GM12878 (cell line): ENCODE measurements at regions not wholly inside any gene's neighbourhood (a gene's known extent, or its start where the extent isn't known, plus 50 kb on each side); places are given as distances from the start of the nearest gene placed in this dataset.

Source experiments
- BHLHE40 ChIP-seq, 2 experiments: fragments of 450-650 bp in 1 of 2; IDR thresholded peaks; 2 replicates each; pipeline ENCODE4 v1.6.1; 2011 to 2017; ENCODE audit warnings: low read depth in 2 of 2, borderline replicate concordance in 1 of 2, improper control_type of control experiment in 1 of 2, low read length in 1 of 2, mild to moderate bottlenecking in 1 of 2
- KLF5 ChIP-seq: fragments of 450-650 bp; IDR thresholded peaks from 2 replicates; pipeline ENCODE4 v1.6.1; 2014; ENCODE audit warnings: mild to moderate bottlenecking; ENCODE audit not compliant: partially characterized antibody
- MEF2A ChIP-seq: IDR thresholded peaks from 2 replicates; pipeline ENCODE4 v1.6.1; 2011; ENCODE audit warnings: low read depth, mild to moderate bottlenecking, low read length, moderate library complexity; ENCODE audit not compliant: insufficient read depth
- MEF2B ChIP-seq: fragments of 450-650 bp; IDR thresholded peaks from 2 replicates; pipeline ENCODE4 v1.6.1; 2018; ENCODE audit warnings: mild to moderate bottlenecking, moderate library complexity; ENCODE audit not compliant: partially characterized antibody, poor library complexity, severe bottlenecking
- MXI1 ChIP-seq: fragments of 150-350 bp; IDR thresholded peaks from 2 replicates; pipeline ENCODE4 v1.6.1; 2011; ENCODE audit warnings: low read depth, mild to moderate bottlenecking, inconsistent platforms, low read length, improper control_type of control experiment
- NFIC ChIP-seq: IDR thresholded peaks from 2 replicates; pipeline ENCODE4 v1.6.1; 2012; ENCODE audit warnings: low read depth, mild to moderate bottlenecking, inconsistent platforms, low read length, moderate library complexity
- NR2C2 ChIP-seq: IDR thresholded peaks from 2 replicates; pipeline ENCODE4 v1.6.1; 2011; ENCODE audit warnings: borderline replicate concordance, low read depth; ENCODE audit not compliant: control insufficient read depth, insufficient read length
- NR2F1 ChIP-seq: fragments of 450-650 bp; conservative IDR thresholded peaks from 2 replicates; pipeline ENCODE4 v1.6.1; 2017; ENCODE audit warnings: mild to moderate bottlenecking
- PAX8 ChIP-seq: fragments of 450-650 bp; IDR thresholded peaks from 2 replicates; pipeline ENCODE4 v1.6.1; 2017; ENCODE audit warnings: mild to moderate bottlenecking, moderate library complexity
- SMC3 ChIP-seq: IDR thresholded peaks from 2 replicates; pipeline ENCODE4 v1.6.1; 2011; ENCODE audit warnings: low read length, improper control_type of control experiment, borderline replicate concordance
- SPI1 ChIP-seq: IDR thresholded peaks from 2 replicates; pipeline ENCODE4 v1.6.1; 2011; ENCODE audit warnings: low read depth, mild to moderate bottlenecking, low read length, moderate library complexity, borderline replicate concordance; ENCODE audit not compliant: insufficient read depth
- SREBF2 ChIP-seq: IDR thresholded peaks from 2 replicates; pipeline ENCODE4 v1.6.1; 2012; ENCODE audit warnings: mild to moderate bottlenecking, low read length
- SRF ChIP-seq, 2 experiments: IDR thresholded peaks; 2 replicates each; pipeline ENCODE4 v1.6.1; 2011; ENCODE audit warnings: low read depth in 2 of 2, low read length in 2 of 2, mild to moderate bottlenecking in 1 of 2, moderate library complexity in 1 of 2
- TCF12 ChIP-seq: IDR thresholded peaks from 2 replicates; pipeline ENCODE4 v1.6.1; 2011; ENCODE audit warnings: low read depth, mild to moderate bottlenecking, low read length
- ZNF384 ChIP-seq: IDR thresholded peaks from 2 replicates; pipeline ENCODE4 v1.6.1; 2012; ENCODE audit warnings: low read depth, mild to moderate bottlenecking, low read length, improper control_type of control experiment, borderline replicate concordance
- TF ChIP-seq, protein P1 (sequence below): fragments of 450-650 bp; IDR thresholded peaks from 2 replicates; pipeline ENCODE4 v1.6.1; 2016; ENCODE audit warnings: mild to moderate bottlenecking
- TF ChIP-seq, protein P2 (sequence below): fragments of 450-650 bp; IDR thresholded peaks from 2 replicates; pipeline ENCODE4 v1.6.1; 2016; ENCODE audit warnings: mild to moderate bottlenecking, moderate library complexity, borderline replicate concordance

DNA sequence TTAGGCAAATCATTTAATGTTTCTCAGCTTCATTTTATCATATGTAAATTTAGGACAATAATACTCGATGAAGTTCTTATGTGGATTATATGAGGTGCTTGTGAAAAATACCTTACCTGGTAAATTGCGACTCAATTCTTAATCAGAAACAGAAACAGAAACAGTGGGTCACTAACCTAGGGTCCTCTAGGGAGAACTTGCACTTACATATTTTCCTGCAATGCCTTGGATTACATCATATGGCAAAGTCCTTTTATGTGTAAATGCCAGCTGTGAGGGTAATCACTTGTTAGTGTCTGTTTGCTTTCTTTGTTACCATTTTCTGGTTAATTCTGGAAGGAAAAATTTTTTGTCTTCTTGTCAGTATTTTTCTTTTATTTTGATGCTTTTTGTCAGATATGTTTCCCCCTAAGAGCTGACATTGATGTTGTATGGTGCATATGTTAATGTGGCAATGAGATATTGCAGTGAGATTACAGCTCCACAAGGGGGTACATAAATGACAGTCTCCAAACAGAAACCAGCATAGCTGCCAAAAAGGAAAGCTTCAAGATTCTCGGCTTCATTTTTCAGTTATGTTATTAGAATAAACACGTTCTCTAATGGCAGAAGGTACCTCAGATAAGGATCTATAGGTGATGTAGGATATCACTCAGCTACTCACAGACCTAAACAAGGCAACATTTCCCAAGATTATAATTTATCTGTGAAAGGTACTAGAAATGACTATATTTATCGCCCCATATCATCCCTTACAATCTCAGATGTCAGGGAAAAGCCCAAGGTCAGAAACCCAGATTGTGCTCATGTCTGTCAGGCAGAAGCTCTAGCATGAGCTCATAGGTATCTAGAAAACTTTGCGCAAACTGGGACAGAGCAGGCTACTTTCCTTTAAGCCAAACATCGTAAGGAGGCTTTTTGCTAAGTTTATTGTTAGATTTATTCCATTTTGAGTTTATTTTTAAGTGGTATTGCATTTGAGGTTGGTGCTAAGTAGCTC lies 119.9 kb downstream of the FASLG start (continued):
- TF ChIP-seq, protein P1, sequence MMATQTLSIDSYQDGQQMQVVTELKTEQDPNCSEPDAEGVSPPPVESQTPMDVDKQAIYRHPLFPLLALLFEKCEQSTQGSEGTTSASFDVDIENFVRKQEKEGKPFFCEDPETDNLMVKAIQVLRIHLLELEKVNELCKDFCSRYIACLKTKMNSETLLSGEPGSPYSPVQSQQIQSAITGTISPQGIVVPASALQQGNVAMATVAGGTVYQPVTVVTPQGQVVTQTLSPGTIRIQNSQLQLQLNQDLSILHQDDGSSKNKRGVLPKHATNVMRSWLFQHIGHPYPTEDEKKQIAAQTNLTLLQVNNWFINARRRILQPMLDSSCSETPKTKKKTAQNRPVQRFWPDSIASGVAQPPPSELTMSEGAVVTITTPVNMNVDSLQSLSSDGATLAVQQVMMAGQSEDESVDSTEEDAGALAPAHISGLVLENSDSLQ: peak; percentile 41; the same call in 1 of the 2 replicates
- TF ChIP-seq TCF12 (no peak), NFIC (0 out of 2 replicates have a peak, but pooled peaks have one; percentile 17), SMC3 (peak; percentile 46; the same call in 1 of the 2 replicates), NR2C2 (no peak), PAX8 (no peak), SRF (IDR thresholded peaks at IDR 0.05; ENCODE audit: low read depth in 2 of 2, low read length in 2 of 2) (no peak), BHLHE40 (IDR thresholded peaks at IDR 0.05; ENCODE audit: borderline replicate concordance in 1 of 2, low read depth in 2 of 2, low read length in 1 of 2) (peak in 1 of 2 experiments; percentile 32; a peak in 2 of 4 replicates), MXI1 (no peak), MEF2B (peak; percentile 52), NR2F1 (no peak), ZNF384 (no peak), MEF2A (0 out of 2 replicates have a peak, but pooled peaks have one; percentile 40), SREBF2 (no peak), SPI1 (no peak), KLF5 (no peak)
- TF ChIP-seq, protein P2, sequence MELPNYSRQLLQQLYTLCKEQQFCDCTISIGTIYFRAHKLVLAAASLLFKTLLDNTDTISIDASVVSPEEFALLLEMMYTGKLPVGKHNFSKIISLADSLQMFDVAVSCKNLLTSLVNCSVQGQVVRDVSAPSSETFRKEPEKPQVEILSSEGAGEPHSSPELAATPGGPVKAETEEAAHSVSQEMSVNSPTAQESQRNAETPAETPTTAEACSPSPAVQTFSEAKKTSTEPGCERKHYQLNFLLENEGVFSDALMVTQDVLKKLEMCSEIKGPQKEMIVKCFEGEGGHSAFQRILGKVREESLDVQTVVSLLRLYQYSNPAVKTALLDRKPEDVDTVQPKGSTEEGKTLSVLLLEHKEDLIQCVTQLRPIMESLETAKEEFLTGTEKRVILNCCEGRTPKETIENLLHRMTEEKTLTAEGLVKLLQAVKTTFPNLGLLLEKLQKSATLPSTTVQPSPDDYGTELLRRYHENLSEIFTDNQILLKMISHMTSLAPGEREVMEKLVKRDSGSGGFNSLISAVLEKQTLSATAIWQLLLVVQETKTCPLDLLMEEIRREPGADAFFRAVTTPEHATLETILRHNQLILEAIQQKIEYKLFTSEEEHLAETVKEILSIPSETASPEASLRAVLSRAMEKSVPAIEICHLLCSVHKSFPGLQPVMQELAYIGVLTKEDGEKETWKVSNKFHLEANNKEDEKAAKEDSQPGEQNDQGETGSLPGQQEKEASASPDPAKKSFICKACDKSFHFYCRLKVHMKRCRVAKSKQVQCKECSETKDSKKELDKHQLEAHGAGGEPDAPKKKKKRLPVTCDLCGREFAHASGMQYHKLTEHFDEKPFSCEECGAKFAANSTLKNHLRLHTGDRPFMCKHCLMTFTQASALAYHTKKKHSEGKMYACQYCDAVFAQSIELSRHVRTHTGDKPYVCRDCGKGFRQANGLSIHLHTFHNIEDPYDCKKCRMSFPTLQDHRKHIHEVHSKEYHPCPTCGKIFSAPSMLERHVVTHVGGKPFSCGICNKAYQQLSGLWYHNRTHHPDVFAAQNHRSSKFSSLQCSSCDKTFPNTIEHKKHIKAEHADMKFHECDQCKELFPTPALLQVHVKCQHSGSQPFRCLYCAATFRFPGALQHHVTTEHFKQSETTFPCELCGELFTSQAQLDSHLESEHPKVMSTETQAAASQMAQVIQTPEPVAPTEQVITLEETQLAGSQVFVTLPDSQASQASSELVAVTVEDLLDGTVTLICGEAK: no peak
